ENCODE measurements at regions not wholly inside any gene's neighbourhood (a gene's known extent, or its start where the extent isn't known, plus 50 kb on each side); places are given as distances from the start of the nearest gene placed in this dataset.

DNA sequence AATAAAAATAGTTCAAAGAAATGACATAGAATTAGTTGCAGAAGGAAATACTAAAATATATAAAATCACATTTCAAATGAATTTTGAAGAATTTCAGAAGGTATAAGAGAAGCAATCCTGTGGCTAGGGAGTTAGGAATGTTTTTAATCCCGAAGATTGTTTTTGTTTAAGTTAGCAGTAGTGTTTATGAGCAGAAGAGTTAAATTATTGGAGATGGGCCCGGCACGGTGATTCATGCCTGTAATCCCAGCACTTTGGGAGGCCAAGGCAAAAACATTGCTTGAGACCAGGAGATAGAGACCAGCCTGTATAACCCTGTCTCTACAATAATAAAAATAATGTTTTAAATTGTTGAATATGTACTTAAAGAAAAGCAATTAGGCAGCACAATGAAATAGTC is 432.5 kb downstream of the MFSD1 start:
- TF ChIP-seq, protein P1, sequence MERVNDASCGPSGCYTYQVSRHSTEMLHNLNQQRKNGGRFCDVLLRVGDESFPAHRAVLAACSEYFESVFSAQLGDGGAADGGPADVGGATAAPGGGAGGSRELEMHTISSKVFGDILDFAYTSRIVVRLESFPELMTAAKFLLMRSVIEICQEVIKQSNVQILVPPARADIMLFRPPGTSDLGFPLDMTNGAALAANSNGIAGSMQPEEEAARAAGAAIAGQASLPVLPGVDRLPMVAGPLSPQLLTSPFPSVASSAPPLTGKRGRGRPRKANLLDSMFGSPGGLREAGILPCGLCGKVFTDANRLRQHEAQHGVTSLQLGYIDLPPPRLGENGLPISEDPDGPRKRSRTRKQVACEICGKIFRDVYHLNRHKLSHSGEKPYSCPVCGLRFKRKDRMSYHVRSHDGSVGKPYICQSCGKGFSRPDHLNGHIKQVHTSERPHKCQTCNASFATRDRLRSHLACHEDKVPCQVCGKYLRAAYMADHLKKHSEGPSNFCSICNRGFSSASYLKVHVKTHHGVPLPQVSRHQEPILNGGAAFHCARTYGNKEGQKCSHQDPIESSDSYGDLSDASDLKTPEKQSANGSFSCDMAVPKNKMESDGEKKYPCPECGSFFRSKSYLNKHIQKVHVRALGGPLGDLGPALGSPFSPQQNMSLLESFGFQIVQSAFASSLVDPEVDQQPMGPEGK (CRISPR knock-in tag; IDR thresholded peaks at IDR 0.05; ENCODE audit: borderline replicate concordance) = no peak
- TF ChIP-seq TOX (CRISPR knock-in tag; IDR thresholded peaks at IDR 0.05; ENCODE audit: borderline replicate concordance) = no peak
- no peak for TF ChIP-seq RARB (CRISPR knock-in tag; IDR thresholded peaks at IDR 0.05)
- no peak for TF ChIP-seq TCF4 (CRISPR knock-in tag; IDR thresholded peaks at IDR 0.05; ENCODE audit: borderline replicate concordance)
- TF ChIP-seq ZFP3 (CRISPR knock-in tag; IDR thresholded peaks at IDR 0.05) = no peak
- TF ChIP-seq ISL1 (CRISPR knock-in tag; IDR thresholded peaks at IDR 0.05) = no peak
- TF ChIP-seq PPARA (CRISPR knock-in tag; IDR thresholded peaks at IDR 0.05; ENCODE audit: borderline replicate concordance) = no peak
- TF ChIP-seq, protein P2, sequence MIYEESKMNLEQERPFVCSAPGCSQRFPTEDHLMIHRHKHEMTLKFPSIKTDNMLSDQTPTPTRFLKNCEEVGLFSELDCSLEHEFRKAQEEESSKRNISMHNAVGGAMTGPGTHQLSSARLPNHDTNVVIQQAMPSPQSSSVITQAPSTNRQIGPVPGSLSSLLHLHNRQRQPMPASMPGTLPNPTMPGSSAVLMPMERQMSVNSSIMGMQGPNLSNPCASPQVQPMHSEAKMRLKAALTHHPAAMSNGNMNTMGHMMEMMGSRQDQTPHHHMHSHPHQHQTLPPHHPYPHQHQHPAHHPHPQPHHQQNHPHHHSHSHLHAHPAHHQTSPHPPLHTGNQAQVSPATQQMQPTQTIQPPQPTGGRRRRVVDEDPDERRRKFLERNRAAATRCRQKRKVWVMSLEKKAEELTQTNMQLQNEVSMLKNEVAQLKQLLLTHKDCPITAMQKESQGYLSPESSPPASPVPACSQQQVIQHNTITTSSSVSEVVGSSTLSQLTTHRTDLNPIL (CRISPR knock-in tag; IDR thresholded peaks at IDR 0.05; ENCODE audit: low read depth) = no peak
- TF ChIP-seq ZC3H10 (CRISPR knock-in tag; IDR thresholded peaks at IDR 0.05) = no peak
- TF ChIP-seq, protein P3, sequence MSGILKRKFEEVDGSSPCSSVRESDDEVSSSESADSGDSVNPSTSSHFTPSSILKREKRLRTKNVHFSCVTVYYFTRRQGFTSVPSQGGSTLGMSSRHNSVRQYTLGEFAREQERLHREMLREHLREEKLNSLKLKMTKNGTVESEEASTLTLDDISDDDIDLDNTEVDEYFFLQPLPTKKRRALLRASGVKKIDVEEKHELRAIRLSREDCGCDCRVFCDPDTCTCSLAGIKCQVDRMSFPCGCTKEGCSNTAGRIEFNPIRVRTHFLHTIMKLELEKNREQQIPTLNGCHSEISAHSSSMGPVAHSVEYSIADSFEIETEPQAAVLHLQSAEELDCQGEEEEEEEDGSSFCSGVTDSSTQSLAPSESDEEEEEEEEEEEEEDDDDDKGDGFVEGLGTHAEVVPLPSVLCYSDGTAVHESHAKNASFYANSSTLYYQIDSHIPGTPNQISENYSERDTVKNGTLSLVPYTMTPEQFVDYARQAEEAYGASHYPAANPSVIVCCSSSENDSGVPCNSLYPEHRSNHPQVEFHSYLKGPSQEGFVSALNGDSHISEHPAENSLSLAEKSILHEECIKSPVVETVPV (CRISPR knock-in tag; IDR thresholded peaks at IDR 0.05) = no peak
- TF ChIP-seq ZFP30 (CRISPR knock-in tag; IDR thresholded peaks at IDR 0.05) = no peak

All from SK-N-SH treated with all-trans-retinoic acid at 6 μM for 48 hours (cell line).